Naive thymus-derived CD4-positive, alpha-beta T cell (primary cell): ENCODE measurements at regions not wholly inside any gene's neighbourhood (a gene's known extent, or its start where the extent isn't known, plus 50 kb on each side); places are given as distances from the start of the nearest gene placed in this dataset.

Experiments used
- ATAC-seq: fragments of 150-1000 bp; cut with Tn5 transposase; 2 replicates; pipeline ENCODE4 v1.10.0; 2021; ENCODE audit warnings: mild to moderate bottlenecking, moderate library complexity
- CTCF ChIA-PET: fragments of 350-600 bp; sonication (Branson Sonifier 250); formaldehyde crosslinking; loops from one replicate; lab custom pipeline; 2021; ENCODE audit warnings: antibody characterized with exemption; lab: Charles Lee
- POLR2A ChIA-PET: fragments of 350-600 bp; sonication (Branson Sonifier 250); formaldehyde crosslinking; loops from one replicate; lab custom pipeline; 2021; ENCODE audit warnings: antibody characterized with exemption, inconsistent platforms; lab: Charles Lee
- DNase-seq, 9 donors: peaks; one replicate each; pipeline versions ENCODE4 v3.0.0 to v3.0.0-alpha.2; 2020 to 2022; ENCODE audit warnings: mixed read lengths in 1 of 9
- H3K27ac ChIP-seq: one replicate; pipeline ENCODE4 v1.7.0; 2013; ENCODE audit warnings: mild to moderate bottlenecking, low read depth, low read length, moderate library complexity
- H3K27me3 ChIP-seq, 2 donors: one replicate each; pipeline ENCODE4 v1.7.0; 2013; ENCODE audit warnings: low read length in 2 of 2, mild to moderate bottlenecking in 2 of 2, moderate library complexity in 2 of 2; ENCODE audit not compliant: control insufficient read depth in 2 of 2, insufficient read depth in 2 of 2
- H3K36me3 ChIP-seq, 3 experiments: 1 replicate in 2 of 3; 2 replicates in 1 of 3; pipeline ENCODE4 v1.7.0; 2013; ENCODE audit warnings: low read length in 3 of 3, mild to moderate bottlenecking in 3 of 3, moderate library complexity in 1 of 3; ENCODE audit not compliant: insufficient read depth in 3 of 3, control insufficient read depth in 2 of 3
- H3K4me1 ChIP-seq, 2 donors: one replicate each; pipeline ENCODE4 v1.7.0; 2013; ENCODE audit warnings: low read length in 2 of 2, mild to moderate bottlenecking in 2 of 2, moderate library complexity in 1 of 2; ENCODE audit not compliant: control insufficient read depth in 2 of 2, insufficient read depth in 2 of 2
- H3K4me3 ChIP-seq: 2 replicates; pipeline ENCODE4 v1.7.0; 2013; ENCODE audit warnings: mild to moderate bottlenecking, low read length
- H3K9me3 ChIP-seq, 3 experiments: 1 replicate in 2 of 3; 2 replicates in 1 of 3; pipeline ENCODE4 v1.7.0; 2013; ENCODE audit warnings: low read length in 3 of 3; ENCODE audit not compliant: control insufficient read depth in 2 of 3
- H3K27ac Mint-ChIP-seq, 9 donors: one replicate each; pipeline ENCODE4 v1.8.0; 2020 to 2022; ENCODE audit warnings: mixed read lengths in 9 of 9, mild to moderate bottlenecking in 8 of 9, moderate library complexity in 5 of 9, inconsistent platforms in 2 of 9
- H3K27me3 Mint-ChIP-seq, 5 donors: one replicate each; pipeline ENCODE4 v1.8.0; 2021 to 2022; ENCODE audit warnings: mixed read lengths in 5 of 5, mild to moderate bottlenecking in 1 of 5
- H3K36me3 Mint-ChIP-seq, 5 donors: one replicate each; pipeline ENCODE4 v1.8.0; 2020 to 2022; ENCODE audit warnings: mixed read lengths in 5 of 5, mild to moderate bottlenecking in 3 of 5, inconsistent platforms in 1 of 5
- H3K4me1 Mint-ChIP-seq, 7 donors: one replicate each; pipeline ENCODE4 v1.8.0; 2020 to 2022; ENCODE audit warnings: mixed read lengths in 7 of 7, mild to moderate bottlenecking in 3 of 7, inconsistent platforms in 1 of 7
- H3K4me3 Mint-ChIP-seq, 10 donors: one replicate each; pipeline ENCODE4 v1.8.0; 2020 to 2022; ENCODE audit warnings: mild to moderate bottlenecking in 10 of 10, mixed read lengths in 10 of 10, moderate library complexity in 6 of 10, inconsistent platforms in 2 of 10
- H3K9me3 Mint-ChIP-seq, 11 donors: one replicate each; pipeline ENCODE4 v1.8.0; 2020 to 2022; ENCODE audit warnings: mixed read lengths in 11 of 11, mild to moderate bottlenecking in 4 of 11, inconsistent platforms in 1 of 11, moderate library complexity in 1 of 11
- intact Hi-C, 2 donors: fragments of 100-400 bp; cut with micrococcal nuclease; formaldehyde crosslinking; loops; one replicate each; pipeline ENCODE4 v1.15.1; 2023

GRCh38 chr2:42969231-42970150 lies 177.1 kb upstream of the HAAO start:
- intact Hi-C loops: loop anchor here in 1 of 2 donors (5.0 kb wide), 1 partner anchor 158 kb away; no protein-coding TSS in a partner anchor
- H3K27ac Mint-ChIP-seq: no peak overlapping the region

GRCh38 chr2:42967959-42968674 lies 175.7 kb upstream of the HAAO start:
- Histone ChIP-seq H3K4me3 (no peak overlapping the region), H3K9me3 (no peaks in the 10 kb centered on the region), H3K27me3 (no peaks in the 10 kb centered on the region), H3K27ac (no peak overlapping the region), H3K4me1 (peaks cover 0 to under 1% of the 10 kb centered on the region in 2 donors), H3K36me3 (no peaks in the 10 kb centered on the region)
- H3K27me3 Mint-ChIP-seq: peaks cover 0 to 5% (median under 1%) of the 10 kb centered on the region in 5 donors
- ATAC-seq (peak; percentile 58), DNase-seq (no peak)
- POLR2A ChIA-PET: no interaction called here
- no peaks in the 10 kb centered on the region for H3K36me3 Mint-ChIP-seq
- peaks cover under 1 to 9% (median 1%) of the 10 kb centered on the region in 7 donors for H3K4me1 Mint-ChIP-seq
- no peaks in the 10 kb centered on the region for H3K9me3 Mint-ChIP-seq
- no peak overlapping the region for H3K27ac Mint-ChIP-seq
- H3K4me3 Mint-ChIP-seq: no peak overlapping the region
- intact Hi-C loops: no loop called here
- CTCF ChIA-PET: interaction anchor here (1.1 kb wide), 1 partner anchor 159 kb away, joined by 3 read pairs; no protein-coding TSS in a partner anchor

More at GRCh38 chr2:42969231-42970150, 177.1 kb upstream of the HAAO start:
- no peaks in the 10 kb centered on the region for H3K9me3 Mint-ChIP-seq
- Histone ChIP-seq H3K27me3 (no peaks in the 10 kb centered on the region), H3K27ac (no peak overlapping the region), H3K4me3 (no peak overlapping the region), H3K9me3 (no peaks in the 10 kb centered on the region), H3K36me3 (no peaks in the 10 kb centered on the region), H3K4me1 (no peaks in the 10 kb centered on the region)
- ChIA-PET POLR2A (no interaction called here), CTCF (no interaction called here)
- DNase-seq (no peak), ATAC-seq (no peak)
- no peaks in the 10 kb centered on the region for H3K36me3 Mint-ChIP-seq
- peaks cover 0 to 12% (median 4%) of the 10 kb centered on the region in 7 donors for H3K4me1 Mint-ChIP-seq
- no peak overlapping the region for H3K4me3 Mint-ChIP-seq
- peaks cover 0 to 4% (median 0%) of the 10 kb centered on the region in 5 donors for H3K27me3 Mint-ChIP-seq

GRCh38 chr2:42965910-42966309 lies 173.5 kb upstream of the HAAO start:
- DNase-seq (no peak), ATAC-seq (no peak)
- H3K27ac Mint-ChIP-seq: no peak overlapping the region
- H3K4me3 ChIP-seq: no peak overlapping the region
- peaks cover 8 to 19% (median 13%) of the 10 kb centered on the region in 7 donors for H3K4me1 Mint-ChIP-seq
- H3K9me3 ChIP-seq: no peaks in the 10 kb centered on the region
- H3K9me3 Mint-ChIP-seq: no peaks in the 10 kb centered on the region
- no peaks in the 10 kb centered on the region for H3K36me3 Mint-ChIP-seq
- no peak overlapping the region for H3K4me3 Mint-ChIP-seq
- H3K27ac ChIP-seq: no peak overlapping the region
- ChIA-PET CTCF (interaction anchor here (1.5 kb wide), 1 partner anchor 10 kb away, joined by 4 read pairs; no protein-coding TSS in a partner anchor), POLR2A (no interaction called here)
- intact Hi-C loops: no loop called here
- peaks cover 0 to 2% of the 10 kb centered on the region in 2 donors for H3K27me3 ChIP-seq
- peaks cover 0 to 5% of the 10 kb centered on the region in 2 donors for H3K4me1 ChIP-seq
- H3K27me3 Mint-ChIP-seq: peaks cover 6 to 19% (median 12%) of the 10 kb centered on the region in 5 donors
- H3K36me3 ChIP-seq: no peaks in the 10 kb centered on the region

GRCh38 chr2:42965196-42965595 lies 172.8 kb upstream of the HAAO start:
- peaks cover 8 to 19% (median 13%) of the 10 kb centered on the region in 7 donors for H3K4me1 Mint-ChIP-seq
- Histone ChIP-seq H3K4me3 (no peak overlapping the region), H3K9me3 (no peaks in the 10 kb centered on the region), H3K4me1 (peaks cover 0 to 5% of the 10 kb centered on the region in 2 donors), H3K27ac (no peak overlapping the region), H3K36me3 (no peaks in the 10 kb centered on the region), H3K27me3 (peaks cover 0 to 2% of the 10 kb centered on the region in 2 donors)
- CTCF ChIA-PET: interaction anchor here (1.0 to 1.5 kb wide), 2 partner anchors 11 to 59 kb away, joined by 3 to 4 read pairs; no protein-coding TSS in a partner anchor
- H3K36me3 Mint-ChIP-seq: no peaks in the 10 kb centered on the region
- no peak for DNase-seq
- H3K4me3 Mint-ChIP-seq: no peak overlapping the region
- POLR2A ChIA-PET: no interaction called here
- H3K9me3 Mint-ChIP-seq: no peaks in the 10 kb centered on the region
- H3K27ac Mint-ChIP-seq: no peak overlapping the region
- no peak for ATAC-seq
- intact Hi-C loops: no loop called here
- H3K27me3 Mint-ChIP-seq: peaks cover 6 to 20% (median 12%) of the 10 kb centered on the region in 5 donors

GRCh38 chr2:42964439-42965083 lies 172.2 kb upstream of the HAAO start:
- H3K9me3 ChIP-seq: no peaks in the 10 kb centered on the region
- H3K27me3 ChIP-seq: peaks cover 0 to 2% of the 10 kb centered on the region in 2 donors
- ATAC-seq (no peak), DNase-seq (no peak)
- peaks cover 0 to 5% of the 10 kb centered on the region in 2 donors for H3K4me1 ChIP-seq
- H3K36me3 ChIP-seq: no peaks in the 10 kb centered on the region
- no peaks in the 10 kb centered on the region for H3K36me3 Mint-ChIP-seq
- H3K4me3 ChIP-seq: no peak overlapping the region
- ChIA-PET POLR2A (no interaction called here), CTCF (interaction anchor here (1.0 to 1.5 kb wide), 2 partner anchors 11 to 60 kb away, joined by 3 to 4 read pairs; no protein-coding TSS in a partner anchor)
- no peak overlapping the region for H3K27ac ChIP-seq
- no peaks in the 10 kb centered on the region for H3K9me3 Mint-ChIP-seq
- H3K27ac Mint-ChIP-seq: no peak overlapping the region
- H3K4me1 Mint-ChIP-seq: peaks cover 8 to 19% (median 13%) of the 10 kb centered on the region in 7 donors
- intact Hi-C loops: no loop called here
- no peak overlapping the region for H3K4me3 Mint-ChIP-seq
- H3K27me3 Mint-ChIP-seq: peaks cover 6 to 21% (median 12%) of the 10 kb centered on the region in 5 donors

GRCh38 chr2:42963452-42964068 lies 171.2 kb upstream of the HAAO start:
- ATAC-seq: no peak
- no peak overlapping the region for H3K27ac Mint-ChIP-seq
- H3K4me3 ChIP-seq: no peak overlapping the region
- H3K4me3 Mint-ChIP-seq: no peak overlapping the region
- H3K9me3 Mint-ChIP-seq: no peaks in the 10 kb centered on the region
- DNase-seq: no peak
- H3K36me3 ChIP-seq: no peaks in the 10 kb centered on the region
- ChIA-PET CTCF (interaction anchor here (1.4 kb wide), 1 partner anchor 16 kb away, joined by 6 read pairs; no protein-coding TSS in a partner anchor), POLR2A (no interaction called here)
- H3K36me3 Mint-ChIP-seq: no peaks in the 10 kb centered on the region
- H3K27me3 ChIP-seq: peaks cover 0 to 2% of the 10 kb centered on the region in 2 donors
- peaks cover 0 to 5% of the 10 kb centered on the region in 2 donors for H3K4me1 ChIP-seq
- H3K9me3 ChIP-seq: no peaks in the 10 kb centered on the region
- H3K27me3 Mint-ChIP-seq: peaks cover 6 to 23% (median 12%) of the 10 kb centered on the region in 5 donors
- peaks cover 8 to 19% (median 13%) of the 10 kb centered on the region in 7 donors for H3K4me1 Mint-ChIP-seq
- intact Hi-C loops: no loop called here
- H3K27ac ChIP-seq: no peak overlapping the region
